HepG2 (cell line): ENCODE measurements at regions not wholly inside any gene's neighbourhood (a gene's known extent, or its start where the extent isn't known, plus 50 kb on each side); places are given as distances from the start of the nearest gene placed in this dataset.

Experiments used
- ATAC-seq: fragments of 200-7000 bp; cut with Tn5 transposase; 3 replicates; pipeline ENCODE4 v1.9.1; 2020; ENCODE audit warnings: mild to moderate bottlenecking, moderate library complexity
- BruUV-seq: library from RNA; stranded (reverse); fragments of 400-500 nt; replicated peaks from 2 replicates; lab custom pipeline; 2021; lab: Mats Ljungman, UMichigan
- CTCF ChIA-PET: fragments of 300-600 bp; formaldehyde crosslinking; extraction: SDS; loops from one replicate; lab custom pipeline; 2021; ENCODE audit warnings: low total read pairs, inconsistent platforms, low intra/inter-chr PET ratio; lab: Yijun Ruan, JAX
- POLR2A ChIA-PET: fragments of 350-600 bp; sonication (Branson Sonifier 250); formaldehyde crosslinking; loops from one replicate; lab custom pipeline; 2020; ENCODE audit warnings: antibody characterized with exemption, inconsistent platforms; lab: Yijun Ruan, JAX
- DNase-seq: peaks from one replicate; pipeline ENCODE4 v3.0.0-alpha.2; 2015; ENCODE audit warnings: low spot score
- FAIRE-seq: peaks from 3 replicates; lab custom pipeline; 2011; peaks lifted over from hg19 to GRCh38; lab: Jason Lieb, UNC
- H2AFZ ChIP-seq: one replicate; pipeline ENCODE4 v1.6.1; 2011; ENCODE audit warnings: low read length, inconsistent platforms
- H3K27ac ChIP-seq: fragments of 300-600 bp; 3 replicates; pipeline ENCODE4 v1.8.0; 2011; ENCODE audit warnings: mixed run types, mild to moderate bottlenecking, mixed read lengths, low read length, inconsistent platforms; ENCODE audit not compliant: insufficient read depth; ENCODE audit errors: extremely low read length
- H3K27me3 ChIP-seq, 2 experiments: fragments of 200-600 bp in 1 of 2; 2 replicates in 1 of 2; 3 replicates in 1 of 2; pipeline versions ENCODE4 v1.6.0 to v1.8.0; 2011; ENCODE audit warnings: low read length in 2 of 2, mild to moderate bottlenecking in 2 of 2, moderate library complexity in 2 of 2, inconsistent platforms in 1 of 2; ENCODE audit not compliant: insufficient read depth in 2 of 2, control insufficient read depth in 1 of 2
- H3K36me3 ChIP-seq, 2 experiments: fragments of 200-600 bp in 1 of 2; replicated peaks in 1 of 2; 2 replicates in 1 of 2; 3 replicates in 1 of 2; pipeline versions ENCODE4 v1.5.1 to v1.8.0; 2011; ENCODE audit warnings: low read length in 2 of 2, inconsistent platforms in 1 of 2; ENCODE audit not compliant: insufficient read depth in 2 of 2, control insufficient read depth in 1 of 2
- H3K4me1 ChIP-seq: 2 replicates; pipeline ENCODE4 v1.5.1; 2012; ENCODE audit warnings: low read length, inconsistent platforms; ENCODE audit not compliant: insufficient read depth
- H3K4me2 ChIP-seq: 2 replicates; pipeline ENCODE4 v1.6.0; 2011; ENCODE audit warnings: low read depth, low read length, inconsistent platforms
- H3K4me3 ChIP-seq, 3 experiments: fragments of 200-600 bp in 1 of 3; sonication (generic), shearing (Covaris generic) in 1 of 3; replicated peaks in 1 of 3; 2 replicates each; pipeline ENCODE4 v1.5.1; 2011 to 2016; ENCODE audit warnings: low read length in 3 of 3, inconsistent platforms in 2 of 3, low read depth in 2 of 3, mild to moderate bottlenecking in 2 of 3, control low read depth in 1 of 3, mixed read lengths in 1 of 3; ENCODE audit not compliant: insufficient read depth in 1 of 3
- H3K79me2 ChIP-seq: one replicate; pipeline ENCODE4 v1.6.1; 2011; ENCODE audit warnings: low read length, inconsistent platforms; ENCODE audit not compliant: insufficient read depth
- H3K9ac ChIP-seq: 2 replicates; pipeline ENCODE4 v1.6.0; 2011; ENCODE audit warnings: mild to moderate bottlenecking, low read depth, low read length, inconsistent platforms; ENCODE audit not compliant: insufficient read depth
- H3K9me3 ChIP-seq: 2 replicates; pipeline ENCODE4 v1.5.1; 2012; ENCODE audit warnings: mild to moderate bottlenecking, low read length
- H4K20me1 ChIP-seq: 2 replicates; pipeline ENCODE4 v1.6.0; 2011; ENCODE audit warnings: inconsistent platforms, mild to moderate bottlenecking, low read length, moderate library complexity; ENCODE audit not compliant: insufficient read depth
- CREB1 ChIP-seq, 2 experiments: fragments of 450-650 bp in 1 of 2; IDR thresholded peaks; 2 replicates each; pipeline ENCODE4 v1.6.1; 2016 to 2017; ENCODE audit warnings: control low read depth in 1 of 2, mild to moderate bottlenecking in 1 of 2, missing compliant biosample characterization in 1 of 2, missing genetic modification characterization in 1 of 2
- HMG20A ChIP-seq: IDR thresholded peaks from 2 replicates; pipeline ENCODE4 v1.6.1; 2016; ENCODE audit warnings: borderline replicate concordance
- SNAPC2 ChIP-seq: sonication (generic); formaldehyde crosslinking; IDR thresholded peaks from 2 replicates; pipeline ENCODE4 v1.8.1; 2022; ENCODE audit warnings: mild to moderate bottlenecking, missing genetic modification reagents
- ZKSCAN5 ChIP-seq: sonication (generic); formaldehyde crosslinking; IDR thresholded peaks from 2 replicates; pipeline ENCODE4 v1.5.1; 2020; ENCODE audit warnings: mild to moderate bottlenecking, missing genetic modification reagents
- ZNF3 ChIP-seq: IDR thresholded peaks from 2 replicates; pipeline ENCODE4 v1.7.0; 2017; ENCODE audit warnings: inconsistent platforms
- ZNF431 ChIP-seq: sonication (generic); formaldehyde crosslinking; IDR thresholded peaks from 2 replicates; pipeline ENCODE4 v1.9.0; 2022; ENCODE audit warnings: missing genetic modification reagents, low read depth, mild to moderate bottlenecking, borderline replicate concordance
- ZNF589 ChIP-seq: sonication (generic); formaldehyde crosslinking; conservative IDR thresholded peaks from 2 replicates; pipeline ENCODE4 v1.8.0; 2022; ENCODE audit warnings: mild to moderate bottlenecking, moderate library complexity, missing genetic modification reagents
- ZNF678 ChIP-seq: sonication (generic); formaldehyde crosslinking; IDR thresholded peaks from 2 replicates; pipeline ENCODE4 v1.4.0; 2020; ENCODE audit warnings: mild to moderate bottlenecking, missing genetic modification reagents
- ZNF792 ChIP-seq: IDR thresholded peaks from 2 replicates; pipeline ENCODE4 v1.6.1; 2016
- WGBS: methylation state at CpG from one replicate; pipeline ENCODE4 v1.1.6; 2017; ENCODE audit warnings: low lambda C conversion rate; 5-methylcytosine and 5-hydroxymethylcytosine counted together
- in situ Hi-C: cut with HindIII; loops from 2 replicates; pipeline ENCODE4 v1.10.0; 2017; ENCODE audit warnings: low pct_unique_long_range_greater_than_20kb; ENCODE audit not compliant: extremely low pct_ligation_motif_present
- intact Hi-C: fragments of 100-400 bp; cut with micrococcal nuclease; formaldehyde crosslinking; loops from one replicate; pipeline ENCODE4 v1.10.0; 2022; ENCODE audit not compliant: unreplicated experiment
- TF ChIP-seq, protein P1 (sequence below): sonication (generic); formaldehyde crosslinking; IDR thresholded peaks from 2 replicates; pipeline ENCODE4 v1.4.0; 2020; ENCODE audit warnings: low read depth, mild to moderate bottlenecking, missing genetic modification reagents
- TF ChIP-seq, protein P2 (sequence below): IDR thresholded peaks from 2 replicates; pipeline ENCODE4 v1.6.1; 2016; ENCODE audit warnings: low read depth, control low read depth
- TF ChIP-seq, protein P3 (sequence below): sonication (generic); formaldehyde crosslinking; IDR thresholded peaks from 2 replicates; pipeline ENCODE4 v1.4.0; 2020; ENCODE audit warnings: mild to moderate bottlenecking, missing genetic modification reagents
- TF ChIP-seq, protein P4 (sequence below): fragments of 450-650 bp; IDR thresholded peaks from 2 replicates; pipeline ENCODE4 v1.6.1; 2016
- TF ChIP-seq, protein P5 (sequence below): IDR thresholded peaks from 2 replicates; pipeline ENCODE4 v1.6.1; 2012; ENCODE audit warnings: low read length, improper control_type of control experiment

DNA sequence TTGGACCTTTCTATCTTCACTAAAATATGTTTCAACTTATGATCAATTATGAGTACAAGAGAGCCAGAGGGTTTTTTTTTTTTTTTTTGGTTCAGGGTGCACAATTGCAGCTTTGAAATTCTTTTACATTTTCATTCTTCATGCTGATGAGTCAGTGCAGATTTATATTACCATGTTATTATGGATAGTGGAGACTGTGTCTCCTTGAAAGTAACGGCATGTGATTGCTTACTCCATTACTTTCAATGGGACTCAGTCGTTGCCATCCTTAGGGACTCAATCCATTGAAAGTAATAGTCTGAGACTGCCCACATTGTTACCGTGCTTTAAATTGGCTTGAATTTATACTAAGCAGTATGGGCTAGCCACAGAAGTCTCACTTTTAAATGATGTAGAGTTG is 286.5 kb upstream of the FANCL start:
- Histone ChIP-seq H4K20me1 (no peaks in the 10 kb centered on the region), H3K4me1 (no peaks in the 10 kb centered on the region), H3K27ac (no peak overlapping the region), H3K36me3 (no peaks in the 10 kb centered on the region), H3K9ac (no peak overlapping the region), H2AFZ (no peak overlapping the region), H3K9me3 (no peaks in the 10 kb centered on the region), H3K4me2 (no peak overlapping the region), H3K79me2 (no peaks in the 10 kb centered on the region), H3K4me3 (no peak overlapping the region), H3K27me3 (no peaks in the 10 kb centered on the region; a peak in 1 of 5 replicates)
- intact Hi-C loops, result no loop called here
- BruUV-seq, result no TSS peak
- POLR2A ChIA-PET, result no interaction called here
- 2% methylated on average over 3 of the region's 3 CpGs for WGBS
- in situ Hi-C loops, result no loop called here
- ATAC-seq (no peak), DNase-seq (no peak), FAIRE-seq (no peak)
- CTCF ChIA-PET, result no interaction called here
- no peak for TF ChIP-seq HMG20A (CRISPR knock-in tag)
- no peak for TF ChIP-seq ZNF431 (CRISPR knock-in tag)
- no peak for TF ChIP-seq ZNF678 (CRISPR knock-in tag)
- TF ChIP-seq ZKSCAN5, result no peak
- TF ChIP-seq, protein P1, sequence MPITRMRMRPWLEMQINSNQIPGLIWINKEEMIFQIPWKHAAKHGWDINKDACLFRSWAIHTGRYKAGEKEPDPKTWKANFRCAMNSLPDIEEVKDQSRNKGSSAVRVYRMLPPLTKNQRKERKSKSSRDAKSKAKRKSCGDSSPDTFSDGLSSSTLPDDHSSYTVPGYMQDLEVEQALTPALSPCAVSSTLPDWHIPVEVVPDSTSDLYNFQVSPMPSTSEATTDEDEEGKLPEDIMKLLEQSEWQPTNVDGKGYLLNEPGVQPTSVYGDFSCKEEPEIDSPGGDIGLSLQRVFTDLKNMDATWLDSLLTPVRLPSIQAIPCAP, result no peak
- TF ChIP-seq, protein P2, sequence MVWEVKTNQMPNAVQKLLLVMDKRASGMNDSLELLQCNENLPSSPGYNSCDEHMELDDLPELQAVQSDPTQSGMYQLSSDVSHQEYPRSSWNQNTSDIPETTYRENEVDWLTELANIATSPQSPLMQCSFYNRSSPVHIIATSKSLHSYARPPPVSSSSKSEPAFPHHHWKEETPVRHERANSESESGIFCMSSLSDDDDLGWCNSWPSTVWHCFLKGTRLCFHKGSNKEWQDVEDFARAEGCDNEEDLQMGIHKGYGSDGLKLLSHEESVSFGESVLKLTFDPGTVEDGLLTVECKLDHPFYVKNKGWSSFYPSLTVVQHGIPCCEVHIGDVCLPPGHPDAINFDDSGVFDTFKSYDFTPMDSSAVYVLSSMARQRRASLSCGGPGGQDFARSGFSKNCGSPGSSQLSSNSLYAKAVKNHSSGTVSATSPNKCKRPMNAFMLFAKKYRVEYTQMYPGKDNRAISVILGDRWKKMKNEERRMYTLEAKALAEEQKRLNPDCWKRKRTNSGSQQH (CRISPR knock-in tag), result no peak
- TF ChIP-seq, protein P3, sequence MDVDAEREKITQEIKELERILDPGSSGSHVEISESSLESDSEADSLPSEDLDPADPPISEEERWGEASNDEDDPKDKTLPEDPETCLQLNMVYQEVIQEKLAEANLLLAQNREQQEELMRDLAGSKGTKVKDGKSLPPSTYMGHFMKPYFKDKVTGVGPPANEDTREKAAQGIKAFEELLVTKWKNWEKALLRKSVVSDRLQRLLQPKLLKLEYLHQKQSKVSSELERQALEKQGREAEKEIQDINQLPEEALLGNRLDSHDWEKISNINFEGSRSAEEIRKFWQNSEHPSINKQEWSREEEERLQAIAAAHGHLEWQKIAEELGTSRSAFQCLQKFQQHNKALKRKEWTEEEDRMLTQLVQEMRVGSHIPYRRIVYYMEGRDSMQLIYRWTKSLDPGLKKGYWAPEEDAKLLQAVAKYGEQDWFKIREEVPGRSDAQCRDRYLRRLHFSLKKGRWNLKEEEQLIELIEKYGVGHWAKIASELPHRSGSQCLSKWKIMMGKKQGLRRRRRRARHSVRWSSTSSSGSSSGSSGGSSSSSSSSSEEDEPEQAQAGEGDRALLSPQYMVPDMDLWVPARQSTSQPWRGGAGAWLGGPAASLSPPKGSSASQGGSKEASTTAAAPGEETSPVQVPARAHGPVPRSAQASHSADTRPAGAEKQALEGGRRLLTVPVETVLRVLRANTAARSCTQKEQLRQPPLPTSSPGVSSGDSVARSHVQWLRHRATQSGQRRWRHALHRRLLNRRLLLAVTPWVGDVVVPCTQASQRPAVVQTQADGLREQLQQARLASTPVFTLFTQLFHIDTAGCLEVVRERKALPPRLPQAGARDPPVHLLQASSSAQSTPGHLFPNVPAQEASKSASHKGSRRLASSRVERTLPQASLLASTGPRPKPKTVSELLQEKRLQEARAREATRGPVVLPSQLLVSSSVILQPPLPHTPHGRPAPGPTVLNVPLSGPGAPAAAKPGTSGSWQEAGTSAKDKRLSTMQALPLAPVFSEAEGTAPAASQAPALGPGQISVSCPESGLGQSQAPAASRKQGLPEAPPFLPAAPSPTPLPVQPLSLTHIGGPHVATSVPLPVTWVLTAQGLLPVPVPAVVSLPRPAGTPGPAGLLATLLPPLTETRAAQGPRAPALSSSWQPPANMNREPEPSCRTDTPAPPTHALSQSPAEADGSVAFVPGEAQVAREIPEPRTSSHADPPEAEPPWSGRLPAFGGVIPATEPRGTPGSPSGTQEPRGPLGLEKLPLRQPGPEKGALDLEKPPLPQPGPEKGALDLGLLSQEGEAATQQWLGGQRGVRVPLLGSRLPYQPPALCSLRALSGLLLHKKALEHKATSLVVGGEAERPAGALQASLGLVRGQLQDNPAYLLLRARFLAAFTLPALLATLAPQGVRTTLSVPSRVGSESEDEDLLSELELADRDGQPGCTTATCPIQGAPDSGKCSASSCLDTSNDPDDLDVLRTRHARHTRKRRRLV (CRISPR knock-in tag), result no peak
- no peak for TF ChIP-seq CREB1 (IDR thresholded peaks at IDR 0.05)
- no peak for TF ChIP-seq CREB1 (CRISPR knock-in tag; IDR thresholded peaks at IDR 0.05)
- TF ChIP-seq SNAPC2 (CRISPR knock-in tag), result no peak
- TF ChIP-seq ZNF589 (CRISPR knock-in tag), result no peak
- TF ChIP-seq, protein P4, sequence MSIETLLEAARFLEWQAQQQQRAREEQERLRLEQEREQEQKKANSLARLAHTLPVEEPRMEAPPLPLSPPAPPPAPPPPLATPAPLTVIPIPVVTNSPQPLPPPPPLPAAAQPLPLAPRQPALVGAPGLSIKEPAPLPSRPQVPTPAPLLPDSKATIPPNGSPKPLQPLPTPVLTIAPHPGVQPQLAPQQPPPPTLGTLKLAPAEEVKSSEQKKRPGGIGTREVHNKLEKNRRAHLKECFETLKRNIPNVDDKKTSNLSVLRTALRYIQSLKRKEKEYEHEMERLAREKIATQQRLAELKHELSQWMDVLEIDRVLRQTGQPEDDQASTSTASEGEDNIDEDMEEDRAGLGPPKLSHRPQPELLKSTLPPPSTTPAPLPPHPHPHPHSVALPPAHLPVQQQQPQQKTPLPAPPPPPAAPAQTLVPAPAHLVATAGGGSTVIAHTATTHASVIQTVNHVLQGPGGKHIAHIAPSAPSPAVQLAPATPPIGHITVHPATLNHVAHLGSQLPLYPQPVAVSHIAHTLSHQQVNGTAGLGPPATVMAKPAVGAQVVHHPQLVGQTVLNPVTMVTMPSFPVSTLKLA, result no peak
- TF ChIP-seq, protein P5, sequence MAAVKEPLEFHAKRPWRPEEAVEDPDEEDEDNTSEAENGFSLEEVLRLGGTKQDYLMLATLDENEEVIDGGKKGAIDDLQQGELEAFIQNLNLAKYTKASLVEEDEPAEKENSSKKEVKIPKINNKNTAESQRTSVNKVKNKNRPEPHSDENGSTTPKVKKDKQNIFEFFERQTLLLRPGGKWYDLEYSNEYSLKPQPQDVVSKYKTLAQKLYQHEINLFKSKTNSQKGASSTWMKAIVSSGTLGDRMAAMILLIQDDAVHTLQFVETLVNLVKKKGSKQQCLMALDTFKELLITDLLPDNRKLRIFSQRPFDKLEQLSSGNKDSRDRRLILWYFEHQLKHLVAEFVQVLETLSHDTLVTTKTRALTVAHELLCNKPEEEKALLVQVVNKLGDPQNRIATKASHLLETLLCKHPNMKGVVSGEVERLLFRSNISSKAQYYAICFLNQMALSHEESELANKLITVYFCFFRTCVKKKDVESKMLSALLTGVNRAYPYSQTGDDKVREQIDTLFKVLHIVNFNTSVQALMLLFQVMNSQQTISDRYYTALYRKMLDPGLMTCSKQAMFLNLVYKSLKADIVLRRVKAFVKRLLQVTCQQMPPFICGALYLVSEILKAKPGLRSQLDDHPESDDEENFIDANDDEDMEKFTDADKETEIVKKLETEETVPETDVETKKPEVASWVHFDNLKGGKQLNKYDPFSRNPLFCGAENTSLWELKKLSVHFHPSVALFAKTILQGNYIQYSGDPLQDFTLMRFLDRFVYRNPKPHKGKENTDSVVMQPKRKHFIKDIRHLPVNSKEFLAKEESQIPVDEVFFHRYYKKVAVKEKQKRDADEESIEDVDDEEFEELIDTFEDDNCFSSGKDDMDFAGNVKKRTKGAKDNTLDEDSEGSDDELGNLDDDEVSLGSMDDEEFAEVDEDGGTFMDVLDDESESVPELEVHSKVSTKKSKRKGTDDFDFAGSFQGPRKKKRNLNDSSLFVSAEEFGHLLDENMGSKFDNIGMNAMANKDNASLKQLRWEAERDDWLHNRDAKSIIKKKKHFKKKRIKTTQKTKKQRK, result no peak
- TF ChIP-seq ZNF3 (CRISPR knock-in tag), result no peak
- no peak for TF ChIP-seq ZNF792 (CRISPR knock-in tag)
